GM23248 (cell line): ENCODE measurements at regions not wholly inside any gene's neighbourhood (a gene's known extent, or its start where the extent isn't known, plus 50 kb on each side); places are given as distances from the start of the nearest gene placed in this dataset.

Experiments
- DNase-seq: peaks from one replicate; pipeline ENCODE4 v3.0.0-alpha.2; 2015
- H2AFZ ChIP-seq: fragments of 200-600 bp; sonication (generic); 2 replicates; pipeline ENCODE4 v1.6.1; 2016; ENCODE audit warnings: antibody characterized with exemption
- H3F3A ChIP-seq: fragments of 200-600 bp; sonication (generic); 2 replicates; pipeline ENCODE4 v1.6.1; 2016; ENCODE audit warnings: mild to moderate bottlenecking, antibody characterized with exemption, mixed run types; ENCODE audit not compliant: insufficient read depth
- H3K27ac ChIP-seq: fragments of 200-600 bp; sonication (generic); 2 replicates; pipeline ENCODE4 v1.5.1; 2016; ENCODE audit warnings: mild to moderate bottlenecking
- H3K27me3 ChIP-seq: fragments of 200-600 bp; sonication (generic); replicated peaks from 2 replicates; pipeline ENCODE4 v1.6.1; 2016; ENCODE audit warnings: mild to moderate bottlenecking; ENCODE audit not compliant: insufficient read depth
- H3K36me3 ChIP-seq: fragments of 200-600 bp; sonication (generic); 2 replicates; pipeline ENCODE4 v1.6.1; 2016; ENCODE audit warnings: low read depth, mild to moderate bottlenecking
- H3K4me1 ChIP-seq: fragments of 200-600 bp; sonication (generic); 2 replicates; pipeline ENCODE4 v1.6.1; 2016; ENCODE audit warnings: mild to moderate bottlenecking; ENCODE audit not compliant: insufficient read depth
- H3K4me2 ChIP-seq: fragments of 200-600 bp; sonication (generic); one replicate; pipeline ENCODE4 v1.6.1; 2016; ENCODE audit warnings: mild to moderate bottlenecking; ENCODE audit not compliant: unreplicated experiment
- H3K4me3 ChIP-seq: fragments of 200-600 bp; sonication (generic); 2 replicates; pipeline ENCODE4 v1.5.1; 2016; ENCODE audit warnings: mild to moderate bottlenecking
- H3K79me2 ChIP-seq: fragments of 200-600 bp; sonication (generic); 2 replicates; pipeline ENCODE4 v1.6.1; 2016; ENCODE audit warnings: mild to moderate bottlenecking; ENCODE audit not compliant: insufficient read depth
- H3K9ac ChIP-seq: fragments of 200-600 bp; sonication (generic); 2 replicates; pipeline ENCODE4 v1.6.1; 2016; ENCODE audit warnings: mild to moderate bottlenecking
- H3K9me2 ChIP-seq: fragments of 200-600 bp; sonication (generic); 2 replicates; pipeline ENCODE4 v1.6.1; 2016; ENCODE audit warnings: mixed run types, mild to moderate bottlenecking, moderate library complexity; ENCODE audit not compliant: insufficient read depth
- H3K9me3 ChIP-seq: fragments of 200-600 bp; sonication (generic); one replicate; pipeline ENCODE4 v1.6.1; 2017; ENCODE audit warnings: low read depth
- H4K20me1 ChIP-seq: fragments of 200-600 bp; sonication (generic); 2 replicates; pipeline ENCODE4 v1.6.0; 2016; ENCODE audit not compliant: insufficient read depth
- EZH2 ChIP-seq: fragments of 200-600 bp; sonication (generic); IDR thresholded peaks from 2 replicates; pipeline ENCODE4 v1.6.1; 2018; ENCODE audit warnings: antibody characterized with exemption, mild to moderate bottlenecking; ENCODE audit not compliant: insufficient read depth, poor library complexity, severe bottlenecking
- EZH2phosphoT487 ChIP-seq: fragments of 200-600 bp; sonication (generic); IDR thresholded peaks from 2 replicates; pipeline ENCODE4 v1.6.1; 2018; ENCODE audit warnings: antibody characterized with exemption, moderate library complexity, mild to moderate bottlenecking, low read depth; ENCODE audit not compliant: insufficient read depth
- WGBS, 2 experiments: methylation state at CpG; one replicate each; pipeline ENCODE4 v1.1.6; 2015 to 2017; ENCODE audit warnings: low lambda C conversion rate in 2 of 2, low coverage in 1 of 2; ENCODE audit errors: missing lambda C conversion rate in 2 of 2; 5-methylcytosine and 5-hydroxymethylcytosine counted together
- in situ Hi-C: fragments of 300-500 bp; cut with MboI; formaldehyde crosslinking; loops from 2 replicates; pipeline ENCODE4 v1.15.0; 2020

DNA sequence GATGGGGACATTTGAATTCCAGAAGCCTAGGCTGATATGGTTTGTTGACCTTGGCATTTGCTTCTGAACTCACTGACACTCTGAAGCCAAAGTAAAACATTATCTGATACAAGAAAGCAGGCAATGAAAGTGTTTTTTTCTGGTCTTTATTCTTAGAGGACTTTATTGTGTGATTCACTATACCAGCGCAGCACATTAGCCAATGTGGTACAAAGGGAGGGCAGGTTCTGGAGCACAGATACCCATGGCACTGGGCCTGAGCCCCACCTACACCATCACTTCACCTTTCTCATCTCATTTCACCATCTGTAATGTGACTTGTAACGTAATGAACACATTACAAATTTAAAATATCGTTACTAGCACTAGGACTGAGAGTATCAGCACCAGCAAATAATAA is 89.7 kb upstream of the ZNF366 start:
- H2AFZ ChIP-seq = peak overlapping the region; percentile 49
- H3K9ac ChIP-seq = no peak overlapping the region
- WGBS, 2 experiments = 83 to 85% methylated on average over 3 of the region's 3 CpGs
- no peaks in the 10 kb centered on the region for H3K79me2 ChIP-seq
- H3K9me3 ChIP-seq = no peaks in the 10 kb centered on the region
- no peaks in the 10 kb centered on the region for H4K20me1 ChIP-seq
- H3K4me3 ChIP-seq = 0 out of 2 replicates have a peak overlapping the region, but pooled peaks have one; percentile 17
- H3K4me1 ChIP-seq = peaks cover 50% of the 10 kb centered on the region
- peak overlapping the region; percentile 74 for H3K4me2 ChIP-seq
- no peaks in the 10 kb centered on the region for H3K9me2 ChIP-seq
- H3K27me3 ChIP-seq = no peaks in the 10 kb centered on the region
- no peaks in the 10 kb centered on the region for H3K36me3 ChIP-seq
- DNase-seq = peak; percentile 11
- in situ Hi-C loops = no loop called here
- peaks cover 50% of the 10 kb centered on the region for H3F3A ChIP-seq
- TF ChIP-seq EZH2phosphoT487 (no peak), EZH2 (no peak)
- H3K27ac ChIP-seq = peak overlapping the region; percentile 98

GRCh38 chr5:72588640-72589039 is 81.4 kb upstream of the ZNF366 start:
- Histone ChIP-seq H3K4me2 (no peak overlapping the region), H3K4me3 (no peak overlapping the region), H3K9me3 (no peaks in the 10 kb centered on the region), H3F3A (0 out of 2 replicates have a peak, but pooled peaks cover 10% of the 10 kb centered on the region), H3K4me1 (peaks cover 18% of the 10 kb centered on the region), H3K9me2 (no peaks in the 10 kb centered on the region), H2AFZ (peak overlapping the region; percentile 76; the same call in 1 of the 2 replicates), H3K27ac (no peak overlapping the region), H3K27me3 (no peaks in the 10 kb centered on the region), H3K36me3 (no peaks in the 10 kb centered on the region), H3K79me2 (no peaks in the 10 kb centered on the region), H3K9ac (no peak overlapping the region), H4K20me1 (no peaks in the 10 kb centered on the region)
- in situ Hi-C loops = no loop called here
- no peak for TF ChIP-seq EZH2
- 86% methylated on average over 4 of the region's 4 CpGs for WGBS, 2 experiments
- DNase-seq = no peak

- Histone ChIP-seq H3F3A (0 out of 2 replicates have a peak, but pooled peaks cover 10% of the 10 kb centered on the region), H2AFZ (peak overlapping the region; percentile 76), H3K79me2 (no peaks in the 10 kb centered on the region), H3K9me3 (no peaks in the 10 kb centered on the region), H3K9ac (no peak overlapping the region), H3K27me3 (no peaks in the 10 kb centered on the region), H3K4me3 (no peak overlapping the region), H3K4me1 (peaks cover 18% of the 10 kb centered on the region), H3K9me2 (no peaks in the 10 kb centered on the region), H3K36me3 (no peaks in the 10 kb centered on the region), H3K27ac (peak overlapping the region; percentile 34), H3K4me2 (no peak overlapping the region), H4K20me1 (no peaks in the 10 kb centered on the region)
- in situ Hi-C loops = no loop called here
- WGBS, 2 experiments = 61 to 64% methylated on average over 8 of the region's 8 CpGs
- peak; percentile 18 for DNase-seq
- no peak for TF ChIP-seq EZH2
- TF ChIP-seq EZH2phosphoT487 = no peak
These were observed 80.6 kb upstream of the ZNF366 start for GRCh38 chr5:72587661-72588308.

DNA sequence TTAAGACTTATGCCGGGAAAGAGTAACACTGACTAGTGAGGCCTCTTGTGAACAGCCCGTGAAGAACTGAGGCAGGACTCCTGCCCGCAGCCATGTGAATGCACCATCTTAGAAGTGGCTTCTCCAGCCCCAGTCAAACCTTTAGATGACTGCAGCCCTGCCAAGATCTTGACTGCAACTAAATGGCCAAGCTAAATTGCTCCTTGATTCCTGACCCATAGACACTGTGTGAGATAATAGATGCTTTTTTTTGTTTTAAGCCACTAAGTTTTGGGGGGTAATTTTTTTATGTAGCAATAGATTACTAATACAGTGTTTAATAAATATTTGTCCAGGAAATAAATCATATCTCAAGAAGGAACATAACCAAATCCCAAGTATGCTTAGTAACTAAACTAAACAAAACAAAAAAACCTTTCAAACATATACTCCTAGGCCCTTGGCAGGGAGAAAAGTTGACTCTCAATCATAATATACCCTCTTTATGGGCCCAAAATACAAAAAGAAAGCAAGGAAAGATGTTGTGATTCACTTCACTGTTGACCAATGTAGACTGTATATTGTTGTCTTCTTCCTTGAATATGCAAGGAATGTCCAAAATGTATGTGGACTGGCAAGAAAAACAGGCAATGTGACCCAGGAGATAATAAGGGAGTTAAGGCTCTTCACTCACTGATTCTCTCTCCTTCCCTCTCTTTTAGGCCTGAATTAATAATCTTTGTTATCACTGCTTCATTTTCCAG is 79.7 kb upstream of the ZNF366 start:
- 89 to 91% methylated on average over 3 of the region's 3 CpGs for WGBS, 2 experiments
- DNase-seq = peak; percentile 32
- Histone ChIP-seq H3K4me1 (peaks cover 18% of the 10 kb centered on the region), H3F3A (0 out of 2 replicates have a peak, but pooled peaks cover 10% of the 10 kb centered on the region), H3K27me3 (no peaks in the 10 kb centered on the region), H2AFZ (peak overlapping the region; percentile 76), H3K9me2 (no peaks in the 10 kb centered on the region), H3K9ac (no peak overlapping the region), H4K20me1 (no peaks in the 10 kb centered on the region), H3K27ac (peak overlapping the region; percentile 34), H3K36me3 (no peaks in the 10 kb centered on the region), H3K79me2 (no peaks in the 10 kb centered on the region), H3K4me2 (peak overlapping the region; percentile 4), H3K9me3 (no peaks in the 10 kb centered on the region), H3K4me3 (no peak overlapping the region)
- TF ChIP-seq EZH2phosphoT487 (no peak), EZH2 (no peak)
- in situ Hi-C loops = no loop called here
